Adrenal gland (tissue), 9 donors: ENCODE measurements at regions not wholly inside any gene's neighbourhood (a gene's known extent, or its start where the extent isn't known, plus 50 kb on each side); places are given as distances from the start of the nearest gene placed in this dataset.
"Not testable (repeated sequence)": the region's sequence is repeated elsewhere in the genome, so short reads cannot be mapped to it uniquely, and the experiment has no call there.

Experiments used
- DNase-seq, 7 donors: peaks; one replicate each; pipeline ENCODE4 v3.0.0-alpha.2; 2019 to 2020
- H3K27ac ChIP-seq, 5 donors: fragments of 200-600 bp; sonication (generic) in 4 of 5; 1 replicate in 3 of 5; 2 replicates in 2 of 5; pipeline versions ENCODE4 v1.5.1 to v1.8.0; 2016 to 2020; ENCODE audit warnings: mild to moderate bottlenecking in 1 of 5
- H3K27me3 ChIP-seq: fragments of 200-600 bp; 2 replicates; pipeline ENCODE4 v1.8.0; 2021
- H3K36me3 ChIP-seq, 2 donors: fragments of 200-600 bp; replicated peaks in 1 of 2; 1 replicate in 1 of 2; 2 replicates in 1 of 2; pipeline versions ENCODE4 v1.5.1 to v1.8.0; 2018 to 2022
- H3K4me1 ChIP-seq, 2 donors: fragments of 200-600 bp; replicated peaks in 1 of 2; 1 replicate in 1 of 2; 2 replicates in 1 of 2; pipeline versions ENCODE4 v1.5.1 to v1.8.0; 2018 to 2021
- H3K4me3 ChIP-seq, 4 donors: fragments of 200-600 bp; sonication (generic) in 3 of 4; one replicate each; pipeline ENCODE4 v1.5.1; 2016 to 2018
- H3K9me3 ChIP-seq, 3 donors: fragments of 200-600 bp; sonication (generic) in 1 of 3; replicated peaks in 1 of 3; 1 replicate in 2 of 3; 2 replicates in 1 of 3; pipeline versions ENCODE4 v1.5.1 to v1.8.0; 2016 to 2021
- CTCF ChIP-seq, 6 experiments: fragments of 450-650 bp in 4 of 6; fragments of 200-600 bp in 2 of 6; sonication (generic) in 1 of 6; IDR thresholded peaks; 1 replicate in 5 of 6; 2 replicates in 1 of 6; pipeline versions ENCODE4 v1.5.1 to v1.8.0; 2016 to 2021; ENCODE audit warnings: antibody characterized with exemption in 6 of 6, mild to moderate bottlenecking in 2 of 6, moderate library complexity in 1 of 6
- POLR2A ChIP-seq, 2 donors: fragments of 450-650 bp; IDR thresholded peaks; one replicate each; pipeline ENCODE4 v1.6.1; 2017; ENCODE audit warnings: antibody characterized with exemption in 2 of 2, mild to moderate bottlenecking in 2 of 2, moderate library complexity in 1 of 2
- WGBS, 4 donors: extraction: QIAGEN DNeasy Blood & Tissue Kit in 2 of 4; methylation state at CpG; one replicate each; pipeline versions ENCODE4 v1.1.5 to v1.1.7; 2013 to 2017; 5-methylcytosine and 5-hydroxymethylcytosine counted together
- intact Hi-C, 2 donors: fragments of 100-400 bp; cut with DNase I; formaldehyde crosslinking; loops; one replicate each; pipeline versions ENCODE4 v1.14.1 to v1.15.0; 2022 to 2023
- donor health status: healthy with polysubstance abuse.
- donor health status: Bipolar disorder and iron deficiency.
- donor health status: DM: yes; HTN: yes; CAD: no.
- donor health status: DM: no; HTN: no; CAD: no.
- donor health status: DM: no; HTN: no; CAD: no.

- Histone ChIP-seq H3K4me3 (no peak overlapping the region), H3K27ac (no peak overlapping the region), H3K9me3 (no peaks in the 10 kb centered on the region), H3K36me3 (no peaks in the 10 kb centered on the region), H3K4me1 (no peaks in the 10 kb centered on the region), H3K27me3 (no peaks in the 10 kb centered on the region)
- WGBS, 4 donors, result 76 to 88% (median 84%) methylated on average over 3 of the region's 3 CpGs
- intact Hi-C loops, result no loop called here
- no peak for TF ChIP-seq CTCF (IDR thresholded peaks at IDR 0.05)
- TF ChIP-seq POLR2A (IDR thresholded peaks at IDR 0.05), result no peak
- DNase-seq, result no peak
Measured at GRCh38 chr5:89668821-89669220, 740.7 kb downstream of the CETN3 start.

- Histone ChIP-seq H3K36me3 (no peaks in the 10 kb centered on the region), H3K27ac (no peak overlapping the region), H3K9me3 (no peaks in the 10 kb centered on the region), H3K27me3 (no peaks in the 10 kb centered on the region), H3K4me1 (no peaks in the 10 kb centered on the region), H3K4me3 (no peak overlapping the region)
- TF ChIP-seq CTCF (IDR thresholded peaks at IDR 0.05), result no peak
- TF ChIP-seq POLR2A (IDR thresholded peaks at IDR 0.05), result no peak
- no peak for DNase-seq
- intact Hi-C loops, result no loop called here
- WGBS, 4 donors, result 48 to 73% (median 67%) methylated on average over 4 of the region's 4 CpGs
Measured at GRCh38 chr5:89662499-89662898, 747.1 kb downstream of the CETN3 start.

- Histone ChIP-seq H3K27me3 (no peaks in the 10 kb centered on the region), H3K4me3 (no peak overlapping the region), H3K36me3 (no peaks in the 10 kb centered on the region), H3K4me1 (no peaks in the 10 kb centered on the region), H3K27ac (no peak overlapping the region), H3K9me3 (no peaks in the 10 kb centered on the region)
- intact Hi-C loops, result no loop called here
- DNase-seq, result no peak
- no peak for TF ChIP-seq POLR2A (IDR thresholded peaks at IDR 0.05)
- no peak for TF ChIP-seq CTCF (IDR thresholded peaks at IDR 0.05)
- WGBS, 4 donors, result 69 to 83% (median 80%) methylated on average over 5 of the region's 5 CpGs
Measured at GRCh38 chr5:89638871-89639270, 755.9 kb upstream of the MEF2C start.

- 64 to 72% (median 70%) methylated on average over 3 of the region's 3 CpGs for WGBS, 4 donors
- H3K27ac ChIP-seq, H3K36me3 ChIP-seq, H3K4me3 ChIP-seq, H3K9me3 ChIP-seq, H3K27me3 ChIP-seq, DNase-seq, H3K4me1 ChIP-seq, intact Hi-C loops: not testable (repeated sequence)
Measured at GRCh38 chr5:89634176-89634575, 751.2 kb upstream of the MEF2C start.

GRCh38 chr5:89630064-89630463 is 747.1 kb upstream of the MEF2C start:
- intact Hi-C loops, result not testable (repeated sequence)

More at GRCh38 chr5:89630064-89630463, 747.1 kb upstream of the MEF2C start:
- H3K27me3 ChIP-seq, DNase-seq, H3K36me3 ChIP-seq, H3K27ac ChIP-seq, H3K4me3 ChIP-seq, H3K9me3 ChIP-seq, H3K4me1 ChIP-seq: not testable (repeated sequence)
